ENCODE measurements at regions not wholly inside any gene's neighbourhood (a gene's known extent, or its start where the extent isn't known, plus 50 kb on each side); places are given as distances from the start of the nearest gene placed in this dataset.
"Not testable (repeated sequence)": the region's sequence is repeated elsewhere in the genome, so short reads cannot be mapped to it uniquely, and the experiment has no call there.

GRCh38 chr1:185647597-185648267 is 86.5 kb upstream of the HMCN1 start:
- CTCF ChIA-PET, POLR2A ChIA-PET: not testable (repeated sequence)

- ChIA-PET POLR2A (no interaction called here), CTCF (interaction anchor here (0.6 kb wide), 1 partner anchor 400 kb away, joined by 4 read pairs; no protein-coding TSS in a partner anchor)
Observed at GRCh38 chr1:185646202-185646683, 87.9 kb upstream of the HMCN1 start.

- CTCF ChIA-PET, result interaction anchor here (0.6 kb wide), 1 partner anchor 400 kb away, joined by 4 read pairs; no protein-coding TSS in a partner anchor
Observed at GRCh38 chr1:185645686-185646085, 88.5 kb upstream of the HMCN1 start.

GRCh38 chr1:185645162-185645640 is 89.0 kb upstream of the HMCN1 start:
- CTCF ChIA-PET, result no interaction called here
- POLR2A ChIA-PET, result interaction anchor here (0.6 kb wide), 1 partner anchor 45 kb away, joined by 3 read pairs; no protein-coding TSS in a partner anchor

More at GRCh38 chr1:185645686-185646085, 88.5 kb upstream of the HMCN1 start:
- POLR2A ChIA-PET, result no interaction called here

GRCh38 chr1:185644531-185644930 is 89.7 kb upstream of the HMCN1 start:
- POLR2A ChIA-PET, result no interaction called here
- CTCF ChIA-PET, result no interaction called here

- POLR2A ChIA-PET, result interaction anchor here (0.6 kb wide), 1 partner anchor 41 kb away, joined by 3 read pairs; no protein-coding TSS in a partner anchor
- CTCF ChIA-PET, result interaction anchor here (0.8 to 1.4 kb wide), 4 partner anchors 34 to 398 kb away, joined by 3 to 4 read pairs (median 3); no protein-coding TSS in a partner anchor
Observed at GRCh38 chr1:185636848-185637247, 97.3 kb upstream of the HMCN1 start.

GRCh38 chr1:185634704-185635103 is 99.5 kb upstream of the HMCN1 start:
- POLR2A ChIA-PET, result no interaction called here
- CTCF ChIA-PET, result no interaction called here

- CTCF ChIA-PET, result no interaction called here
- POLR2A ChIA-PET, result no interaction called here
Observed at GRCh38 chr1:185632659-185633423, 101.3 kb upstream of the HMCN1 start.

GRCh38 chr1:185631843-185632242 is 102.3 kb upstream of the HMCN1 start:
- ChIA-PET CTCF (no interaction called here), POLR2A (no interaction called here)

- ChIA-PET CTCF (no interaction called here), POLR2A (no interaction called here)
Observed at GRCh38 chr1:185627761-185628501, 106.3 kb upstream of the HMCN1 start.

GRCh38 chr1:185627171-185627570 is 107.0 kb upstream of the HMCN1 start:
- POLR2A ChIA-PET, result no interaction called here
- CTCF ChIA-PET, result no interaction called here

- CTCF ChIA-PET, result no interaction called here
- POLR2A ChIA-PET, result no interaction called here
Observed at GRCh38 chr1:185626344-185626743, 107.8 kb upstream of the HMCN1 start.

GRCh38 chr1:185610954-185611353 is 123.2 kb upstream of the HMCN1 start:
- ChIA-PET CTCF (interaction anchor here (0.8 kb wide), 1 partner anchor 16 kb away, joined by 4 read pairs; no protein-coding TSS in a partner anchor), POLR2A (no interaction called here)

GRCh38 chr1:185608177-185608576 is 126.0 kb upstream of the HMCN1 start:
- POLR2A ChIA-PET, result no interaction called here
- CTCF ChIA-PET, result no interaction called here

GRCh38 chr1:185603158-185603557 is 131.0 kb upstream of the HMCN1 start:
- POLR2A ChIA-PET, result no interaction called here
- CTCF ChIA-PET, result no interaction called here

GRCh38 chr1:185601189-185601588 is 133.0 kb upstream of the HMCN1 start:
- ChIA-PET POLR2A (no interaction called here), CTCF (no interaction called here)

GRCh38 chr1:185600641-185601040 is 133.6 kb upstream of the HMCN1 start:
- CTCF ChIA-PET, result no interaction called here

GRCh38 chr1:185598332-185598731 is 135.9 kb upstream of the HMCN1 start:
- CTCF ChIA-PET, result interaction anchor here (1.7 kb wide), 1 partner anchor 83 kb away, joined by 4 read pairs; no protein-coding TSS in a partner anchor

More at GRCh38 chr1:185600641-185601040, 133.6 kb upstream of the HMCN1 start:
- POLR2A ChIA-PET, result interaction anchor here (0.6 kb wide), 1 partner anchor 44 kb away, joined by 3 read pairs; no protein-coding TSS in a partner anchor

GRCh38 chr1:185595835-185596667 is 138.1 kb upstream of the HMCN1 start:
- CTCF ChIA-PET, result interaction anchor here (0.7 to 1.5 kb wide), 9 partner anchors 11 to 74 kb away, joined by 3 to 6 read pairs (median 3); no protein-coding TSS in a partner anchor
- POLR2A ChIA-PET, result interaction anchor here (1.2 to 1.3 kb wide), 2 partner anchors 40 to 279 kb away, joined by 3 to 4 read pairs; partner anchors contain the start of gene IVNS1ABP

More at GRCh38 chr1:185598332-185598731, 135.9 kb upstream of the HMCN1 start:
- POLR2A ChIA-PET, result no interaction called here

Data from activated CD8-positive, alpha-beta memory T cell treated with anti-CD3 and anti-CD28 coated beads for 36 hours (primary cell).